K562 (cell line): ENCODE measurements at regions not wholly inside any gene's neighbourhood (a gene's known extent, or its start where the extent isn't known, plus 50 kb on each side); places are given as distances from the start of the nearest gene placed in this dataset.

ENCODE experiments used
- ATAC-seq: fragments of 200-7000 bp; cut with Tn5 transposase; 3 replicates; pipeline ENCODE4 v1.9.1; 2020; ENCODE audit warnings: moderate library complexity
- BruUV-seq: library from RNA; stranded (reverse); fragments of 400-500 nt; replicated peaks from 2 replicates; lab custom pipeline; 2021; lab: Mats Ljungman, UMichigan
- CTCF ChIA-PET: fragments of 300-600 bp; formaldehyde crosslinking; extraction: SDS; loops from one replicate; lab custom pipeline; 2021; ENCODE audit warnings: low intra/inter-chr PET ratio; lab: Yijun Ruan, JAX
- POLR2A ChIA-PET: fragments of 300-600, 350-650 bp; sonication (Branson Sonifier 250); formaldehyde crosslinking; extraction: SDS; loops from one replicate; lab custom pipeline; 2021; ENCODE audit warnings: antibody characterized with exemption, inconsistent platforms; lab: Yijun Ruan, JAX
- DNase-seq, 4 experiments: peaks; one replicate each; pipeline versions ENCODE4 v3.0.0 to v3.0.0-alpha.2; 2011 to 2018; ENCODE audit warnings: low spot score in 3 of 4, mixed read lengths in 3 of 4; ENCODE audit errors: extremely low read depth in 1 of 4
- FAIRE-seq: peaks from 2 replicates; lab custom pipeline; 2011; peaks lifted over from hg19 to GRCh38; lab: Jason Lieb, UNC
- H2AFZ ChIP-seq: 2 replicates; pipeline ENCODE4 v1.6.0; 2011; ENCODE audit warnings: low read depth, low read length, control low read depth, inconsistent platforms
- H3K27ac ChIP-seq: fragments of 200-600 bp; 3 replicates; pipeline ENCODE4 v1.8.0; 2011; ENCODE audit warnings: low read depth, mild to moderate bottlenecking, control low read depth, inconsistent platforms, low read length, moderate library complexity, mixed read lengths; ENCODE audit errors: extremely low read depth
- H3K27me3 ChIP-seq, 2 experiments: fragments of 300-600 bp in 1 of 2; 2 replicates in 1 of 2; 3 replicates in 1 of 2; pipeline versions ENCODE4 v1.6.0 to v1.8.0; 2011; ENCODE audit warnings: inconsistent platforms in 2 of 2, low read length in 2 of 2, mild to moderate bottlenecking in 1 of 2, mixed read lengths in 1 of 2, moderate library complexity in 1 of 2; ENCODE audit not compliant: control insufficient read depth in 2 of 2, insufficient read depth in 2 of 2
- H3K36me3 ChIP-seq: fragments of 300-600 bp; 3 replicates; pipeline ENCODE4 v1.8.0; 2011; ENCODE audit warnings: mild to moderate bottlenecking, low read length, inconsistent platforms; ENCODE audit not compliant: control insufficient read depth, insufficient read depth
- H3K4me1 ChIP-seq, 2 experiments: fragments of 200-600 bp in 1 of 2; replicated peaks in 1 of 2; 2 replicates in 1 of 2; 3 replicates in 1 of 2; pipeline versions ENCODE4 v1.5.1 to v1.8.0; 2011; ENCODE audit warnings: inconsistent platforms in 2 of 2, low read length in 2 of 2, mild to moderate bottlenecking in 1 of 2, mixed read lengths in 1 of 2, moderate library complexity in 1 of 2; ENCODE audit not compliant: control insufficient read depth in 2 of 2, insufficient read depth in 2 of 2
- H3K4me2 ChIP-seq: 2 replicates; pipeline ENCODE4 v1.6.1; 2011; ENCODE audit warnings: low read length, control low read depth, inconsistent platforms, mixed read lengths; ENCODE audit not compliant: insufficient read depth
- H3K4me3 ChIP-seq: fragments of 200-600 bp; sonication (generic), shearing (Covaris generic); 2 replicates; pipeline ENCODE4 v1.5.1; 2016; ENCODE audit warnings: control low read depth, inconsistent platforms
- H3K79me2 ChIP-seq: fragments of 200-600 bp; 3 replicates; pipeline ENCODE4 v1.8.0; 2011; ENCODE audit warnings: low read length, inconsistent platforms; ENCODE audit not compliant: control insufficient read depth, insufficient read depth
- H3K9ac ChIP-seq, 2 experiments: 2 replicates each; pipeline versions ENCODE4 v1.6.0 to v1.6.1; 2011; ENCODE audit warnings: low read depth in 2 of 2, low read length in 2 of 2, control low read depth in 1 of 2, inconsistent platforms in 1 of 2, mild to moderate bottlenecking in 1 of 2, mixed read lengths in 1 of 2; ENCODE audit not compliant: insufficient read depth in 1 of 2
- H3K9me1 ChIP-seq: one replicate; pipeline ENCODE4 v1.6.0; 2011; ENCODE audit warnings: inconsistent platforms, mild to moderate bottlenecking, low read length, moderate library complexity; ENCODE audit not compliant: control insufficient read depth, insufficient read depth
- H3K9me3 ChIP-seq: replicated peaks from 2 replicates; pipeline ENCODE4 v1.5.1; 2011; ENCODE audit warnings: low read depth, low read length, inconsistent platforms; ENCODE audit not compliant: control insufficient read depth, insufficient read depth
- H4K20me1 ChIP-seq: replicated peaks from 2 replicates; pipeline ENCODE4 v1.6.1; 2011; ENCODE audit warnings: low read length, inconsistent platforms, mixed read lengths; ENCODE audit not compliant: control insufficient read depth, insufficient read depth
- CBFA2T3 ChIP-seq: fragments of 450-650 bp; IDR thresholded peaks from 2 replicates; pipeline ENCODE4 v1.6.1; 2017
- CHD2 ChIP-seq: IDR thresholded peaks from 2 replicates; pipeline ENCODE4 v1.6.1; 2011; ENCODE audit warnings: low read depth, low read length
- CHD7 ChIP-seq: fragments of 200-600 bp; sonication (generic); IDR thresholded peaks from one replicate; pipeline ENCODE4 v1.6.1; 2012; ENCODE audit warnings: mild to moderate bottlenecking, low read depth, low read length, inconsistent platforms
- EGR1 ChIP-seq: fragments of 450-650 bp; conservative IDR thresholded peaks from 2 replicates; pipeline ENCODE4 v1.6.1; 2017; ENCODE audit warnings: mild to moderate bottlenecking
- ETV6 ChIP-seq, 3 experiments: fragments of 150-350 bp in 1 of 3; sonication (generic) in 1 of 3; formaldehyde crosslinking in 1 of 3; IDR thresholded peaks; 2 replicates each; pipeline versions ENCODE4 v1.6.1 to v1.8.0; 2014 to 2022; ENCODE audit warnings: borderline replicate concordance in 2 of 3, low read depth in 2 of 3, antibody characterized with exemption in 1 of 3, low read length in 1 of 3, mild to moderate bottlenecking in 1 of 3, missing genetic modification reagents in 1 of 3
- HCFC1 ChIP-seq: IDR thresholded peaks from 2 replicates; pipeline ENCODE4 v1.6.1; 2012; ENCODE audit warnings: low read depth, low read length, improper control_type of control experiment
- MCM5 ChIP-seq: fragments of 450-650 bp; IDR thresholded peaks from 2 replicates; pipeline ENCODE4 v1.6.1; 2016; ENCODE audit warnings: low read depth
- XRCC4 ChIP-seq: IDR thresholded peaks from one replicate; pipeline ENCODE4 v1.6.1; 2011; ENCODE audit not compliant: insufficient read depth, insufficient read length; ENCODE audit errors: extremely low read depth
- ZEB2 ChIP-seq: fragments of 450-650 bp; IDR thresholded peaks from 2 replicates; pipeline ENCODE4 v1.6.1; 2016
- WGBS: fragments of 100-300 bp; shearing (Covaris generic); methylation state at CpG from one replicate; pipeline ENCODE4 v1.1.6; 2016; ENCODE audit warnings: low coverage, mixed read lengths; ENCODE audit not compliant: insufficient coverage; ENCODE audit errors: missing lambda C conversion rate; 5-methylcytosine and 5-hydroxymethylcytosine counted together
- in situ Hi-C: fragments of 300-500 bp; cut with MboI; formaldehyde crosslinking; loops from 4 replicates; pipeline ENCODE4 v1.15.0; 2018; ENCODE audit warnings: inconsistent platforms, mixed read lengths
- intact Hi-C: fragments of 100-400 bp; cut with micrococcal nuclease; formaldehyde crosslinking; loops from 2 replicates; pipeline ENCODE4 v1.14.2; 2022

GRCh38 chr12:13875744-13876143 is 105.7 kb downstream of the GRIN2B start (continued):
- TF ChIP-seq XRCC4, result no peak
- no peak for TF ChIP-seq MCM5
- TF ChIP-seq ETV6 (IDR thresholded peaks at IDR 0.05; ENCODE audit: borderline replicate concordance in 1 of 2, low read depth in 2 of 2, low read length in 1 of 2), result no peak
- TF ChIP-seq ETV6 (CRISPR knock-in tag; IDR thresholded peaks at IDR 0.05; ENCODE audit: borderline replicate concordance), result no peak

DNA sequence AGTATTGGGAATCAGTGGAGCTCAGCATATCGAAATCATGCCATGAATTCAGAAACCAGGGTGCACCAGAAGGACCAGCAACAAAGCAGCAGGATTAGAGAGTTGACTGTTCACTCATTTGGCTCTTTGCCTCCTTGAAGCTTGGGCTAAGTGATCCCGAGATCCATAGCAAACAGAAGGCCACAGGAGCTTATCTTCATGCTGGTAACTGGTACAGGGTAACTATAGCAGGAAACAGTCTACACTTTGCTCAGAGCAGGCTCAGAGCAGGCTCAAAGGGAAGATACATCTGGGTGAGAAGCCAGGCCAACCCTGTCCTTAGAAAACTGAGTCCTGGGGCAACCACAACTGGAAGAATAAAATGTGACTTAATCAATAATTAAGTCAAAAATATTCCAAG is 111.1 kb downstream of the GRIN2B start:
- no TSS peak for BruUV-seq
- Histone ChIP-seq H3K27ac (no peak overlapping the region), H3K4me1 (no peaks in the 10 kb centered on the region), H4K20me1 (no peaks in the 10 kb centered on the region), H3K9ac (no peak overlapping the region), H3K4me2 (no peak overlapping the region), H3K9me1 (no peaks in the 10 kb centered on the region), H3K79me2 (no peaks in the 10 kb centered on the region), H3K4me3 (no peak overlapping the region), H2AFZ (no peak overlapping the region), H3K27me3 (no peaks in the 10 kb centered on the region), H3K36me3 (no peaks in the 10 kb centered on the region), H3K9me3 (no peaks in the 10 kb centered on the region)
- ChIA-PET CTCF (no interaction called here), POLR2A (interaction anchor here (0.6 to 1.2 kb wide), 2 partner anchors 297 to 523 kb away, joined by 3 to 5 read pairs; no protein-coding TSS in a partner anchor)
- WGBS, result 0% methylated on average over 2 of the region's 2 CpGs
- in situ Hi-C loops (no loop called here), intact Hi-C loops (no loop called here)
- FAIRE-seq, result no peak
- DNase-seq, result no peak
- no peak for ATAC-seq
- TF ChIP-seq CHD7 (no peak), EGR1 (no peak), CBFA2T3 (no peak), HCFC1 (no peak), ZEB2 (no peak), CHD2 (no peak)
